IPS-NIHi7 (cell line): ENCODE measurements at regions not wholly inside any gene's neighbourhood (a gene's known extent, or its start where the extent isn't known, plus 50 kb on each side); places are given as distances from the start of the nearest gene placed in this dataset.

Source experiments
- DNase-seq: peaks from one replicate; pipeline ENCODE4 v3.0.0; 2012; ENCODE audit warnings: mixed read lengths; ENCODE audit errors: extremely low spot score

DNA sequence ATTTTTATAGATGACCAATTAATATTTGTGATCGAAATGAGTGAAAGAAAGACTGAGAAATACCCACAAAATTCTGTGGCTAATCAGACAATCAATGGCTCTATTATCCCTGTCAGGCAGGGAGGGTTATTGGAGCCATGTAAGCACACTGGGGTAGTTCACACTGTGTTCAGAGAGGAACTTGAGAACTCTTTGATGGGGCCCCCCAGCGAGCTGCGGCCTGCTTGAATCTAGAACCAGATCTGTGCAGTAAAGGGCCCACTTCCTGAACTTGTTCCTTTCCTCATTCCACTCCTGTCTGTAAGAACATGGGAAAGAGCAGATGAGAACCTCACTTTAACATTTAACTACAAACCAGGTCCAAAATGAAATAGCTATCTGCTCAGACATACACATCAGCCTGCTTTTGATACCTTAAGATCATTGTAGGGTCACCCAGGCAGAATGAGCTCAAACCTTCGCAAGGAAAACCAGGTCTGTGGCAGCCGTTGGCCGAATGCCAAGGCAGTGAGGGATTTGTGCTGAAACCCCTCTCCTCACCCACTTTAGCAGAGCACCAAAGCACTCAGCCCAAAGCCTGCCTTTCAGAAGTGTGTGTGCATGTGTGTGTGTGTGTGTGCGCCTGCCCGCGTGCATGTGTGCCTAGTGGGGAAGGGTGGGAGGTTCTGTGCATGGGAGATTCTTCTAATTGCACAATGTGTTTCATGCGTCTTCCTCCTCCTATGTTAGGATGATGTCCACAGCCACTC, 365.6 kb upstream of the MGMT start:
- no peak for DNase-seq

DNA sequence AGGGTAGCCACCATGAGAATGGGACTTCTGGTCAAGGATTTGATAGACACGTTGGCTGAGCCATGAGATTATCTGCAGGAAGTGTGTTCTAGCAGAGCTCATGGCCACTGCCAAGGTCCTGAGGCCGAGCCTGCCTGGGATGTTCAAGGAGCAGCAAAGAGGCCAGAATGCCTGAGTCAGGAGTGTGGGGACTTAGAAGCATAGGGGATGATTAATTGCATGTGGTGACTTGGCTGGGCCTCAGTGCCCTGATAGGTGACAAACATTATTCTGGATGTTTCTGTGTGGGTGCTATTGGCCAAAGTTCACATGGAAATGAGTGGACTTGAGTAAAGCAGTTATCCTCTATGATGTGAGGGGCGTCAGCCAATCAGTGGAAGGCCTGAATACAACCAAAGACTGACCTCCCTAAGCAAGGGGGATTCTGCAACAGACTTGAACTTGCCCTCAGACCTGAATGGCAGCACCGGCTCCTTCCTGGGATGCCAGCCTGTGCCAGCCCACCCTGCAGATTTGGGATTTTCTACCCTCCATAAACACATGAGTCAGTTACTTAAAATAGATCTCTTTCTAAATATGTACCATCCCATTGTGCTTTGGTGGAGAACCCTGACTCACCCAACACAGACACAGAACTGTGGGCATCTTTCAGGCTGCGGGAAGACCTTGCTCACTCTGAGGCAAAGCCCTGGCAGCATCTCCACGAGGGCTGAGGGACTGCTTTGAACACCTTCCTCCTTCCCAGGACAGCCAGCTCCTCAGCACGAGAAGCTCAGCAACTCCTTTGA, 363.9 kb upstream of the MGMT start:
- no peak for DNase-seq

DNA sequence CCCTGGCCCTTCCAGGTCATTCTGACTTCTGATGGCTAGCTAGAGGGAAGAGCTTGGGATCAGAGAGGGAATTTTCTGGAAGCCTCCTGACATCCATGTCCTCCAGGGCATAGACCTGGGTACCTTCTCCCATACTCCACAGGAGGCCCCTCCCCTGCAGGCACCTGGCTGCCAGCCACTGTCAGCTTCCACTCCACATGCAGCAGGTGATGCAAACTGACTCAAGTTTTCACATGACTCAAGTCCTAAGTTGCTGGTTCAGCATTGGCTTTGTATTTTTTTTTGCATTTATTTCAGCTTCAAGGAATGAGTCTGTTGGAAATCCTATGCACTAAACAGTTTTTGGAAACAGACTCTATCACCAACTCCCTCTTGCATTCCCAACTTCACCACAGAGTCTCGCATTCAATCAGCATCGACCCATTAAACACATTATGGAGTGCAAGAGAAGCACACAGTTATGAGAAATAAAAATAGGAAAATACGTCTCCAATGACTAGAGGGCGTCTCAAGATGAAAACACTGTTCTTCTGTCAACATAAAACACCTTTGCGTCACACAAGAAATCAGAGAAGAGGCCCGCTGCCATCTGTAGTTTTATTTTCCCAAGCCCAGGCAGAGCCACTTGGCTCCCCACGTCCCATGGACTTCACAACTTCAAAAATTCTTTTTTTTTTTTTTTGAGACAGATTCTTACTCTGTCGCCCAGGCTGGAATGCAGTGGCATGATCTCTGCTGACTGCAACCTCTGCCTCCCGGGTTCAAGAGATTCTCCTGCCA, 362.6 kb upstream of the MGMT start:
- no peak for DNase-seq

DNA sequence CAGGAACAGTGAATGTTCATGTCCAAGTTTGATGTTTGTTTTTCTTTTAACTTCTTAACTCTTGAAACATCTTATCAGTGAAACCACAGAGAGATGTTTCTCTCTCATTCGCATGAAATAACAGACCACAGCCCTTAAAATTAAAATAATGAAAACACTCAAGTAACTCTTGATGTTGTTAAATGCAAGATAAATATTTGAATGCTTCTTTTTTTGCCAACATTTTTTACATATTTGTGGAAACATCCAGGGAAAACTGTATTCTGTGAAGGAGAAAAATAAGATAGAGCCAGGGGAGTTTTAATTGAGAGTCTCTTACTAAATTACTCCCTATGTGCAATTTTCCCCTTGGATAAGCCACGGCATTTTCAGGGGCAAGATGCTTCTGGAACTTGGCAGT, 361.8 kb upstream of the MGMT start:
- no peak for DNase-seq

DNA sequence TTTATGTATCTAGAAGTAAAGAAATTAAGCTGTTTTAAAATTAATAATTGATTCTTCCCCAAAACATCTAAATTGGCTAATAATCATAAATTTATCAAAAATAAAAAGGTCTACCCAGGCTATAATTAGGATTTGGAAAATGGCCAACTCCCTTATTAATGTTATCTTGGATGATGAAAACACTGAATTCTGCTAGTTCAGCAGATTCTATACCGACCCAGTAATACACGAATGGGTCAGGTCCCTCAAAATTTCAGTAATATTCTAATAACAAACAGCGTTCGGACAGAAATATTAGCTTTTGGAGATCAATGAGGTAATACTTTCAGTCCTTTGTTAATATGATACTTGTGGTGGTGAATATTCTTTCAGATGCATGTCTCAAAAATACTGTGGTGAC, 360.7 kb upstream of the MGMT start:
- DNase-seq, result no peak

DNA sequence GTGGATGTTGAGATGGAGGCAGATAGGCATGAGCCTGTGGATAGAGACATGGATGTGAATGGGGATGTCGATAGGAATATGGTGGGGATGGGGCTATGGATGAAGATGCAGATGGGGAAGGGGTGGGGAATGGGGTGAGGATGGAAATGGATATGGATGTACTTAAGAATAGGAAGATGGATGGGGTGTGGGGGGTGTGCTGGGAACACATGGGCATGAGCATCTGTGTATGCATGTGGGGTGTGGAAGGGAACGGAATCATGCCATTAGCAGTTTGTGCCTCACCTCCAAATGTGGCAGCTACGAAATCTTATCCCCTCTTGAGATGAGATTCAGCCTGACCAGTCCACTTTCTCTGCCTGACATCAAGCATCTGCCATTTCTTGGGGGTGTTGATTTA, 359.5 kb upstream of the MGMT start:
- no peak for DNase-seq

DNA sequence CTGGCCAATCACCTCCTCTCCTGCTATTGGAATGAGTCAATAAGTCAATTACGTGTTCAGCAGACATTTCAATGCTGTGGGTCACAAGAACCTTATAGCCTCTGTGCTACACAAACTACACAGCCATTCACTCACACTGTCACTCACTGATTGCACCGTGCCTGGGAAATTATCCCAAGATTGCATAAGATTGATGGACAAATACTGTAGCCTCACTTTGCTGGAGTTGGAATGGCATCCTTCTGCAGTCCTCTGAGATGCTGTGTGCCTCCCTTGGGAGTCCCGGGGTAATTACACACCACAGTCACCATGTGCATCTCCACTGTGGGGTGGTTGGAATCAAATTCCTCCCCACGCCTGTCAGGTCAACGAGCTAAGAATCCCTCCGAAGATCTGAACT, 358.7 kb upstream of the MGMT start:
- DNase-seq, result no peak

DNA sequence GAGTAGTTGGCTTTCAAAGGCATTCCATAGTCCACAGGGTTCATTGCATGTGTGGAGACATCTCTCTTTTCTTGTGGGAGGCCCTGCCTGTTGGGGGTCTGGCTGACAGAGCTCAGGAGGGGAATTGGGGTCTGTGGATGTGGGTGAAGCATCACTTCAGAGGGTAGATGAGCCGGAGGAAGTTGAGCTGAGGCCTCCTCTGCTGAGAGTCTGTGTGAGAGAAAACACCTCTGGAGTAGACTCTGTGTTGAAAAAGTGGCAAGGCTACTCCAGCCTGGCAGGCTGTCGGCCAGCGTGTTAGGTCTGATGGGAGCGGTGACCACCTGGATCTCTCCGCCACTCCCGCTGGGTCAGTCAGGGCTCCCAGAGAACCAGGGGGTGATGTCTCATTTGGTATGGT, 358.0 kb upstream of the MGMT start:
- no peak for DNase-seq

DNA sequence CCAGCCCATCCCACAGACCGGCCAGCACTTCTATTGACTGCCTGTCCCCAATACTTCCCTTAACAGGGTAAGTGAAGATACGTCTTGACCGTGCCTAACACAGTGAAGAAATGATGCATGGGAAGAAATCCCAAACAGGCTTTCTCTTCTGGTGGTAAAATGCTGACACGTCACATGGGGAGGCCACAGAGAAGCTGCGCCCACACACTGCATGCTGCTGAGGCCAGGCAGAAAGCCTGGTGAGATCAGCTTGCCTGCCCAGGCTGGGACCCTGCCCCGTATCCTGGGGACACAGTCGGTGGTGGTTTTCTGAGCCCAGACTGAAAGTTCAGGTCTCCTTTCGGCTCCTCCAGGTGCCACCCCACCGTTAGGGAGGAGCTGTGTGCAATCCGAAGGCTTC, 356.3 kb upstream of the MGMT start:
- DNase-seq, result no peak

DNA sequence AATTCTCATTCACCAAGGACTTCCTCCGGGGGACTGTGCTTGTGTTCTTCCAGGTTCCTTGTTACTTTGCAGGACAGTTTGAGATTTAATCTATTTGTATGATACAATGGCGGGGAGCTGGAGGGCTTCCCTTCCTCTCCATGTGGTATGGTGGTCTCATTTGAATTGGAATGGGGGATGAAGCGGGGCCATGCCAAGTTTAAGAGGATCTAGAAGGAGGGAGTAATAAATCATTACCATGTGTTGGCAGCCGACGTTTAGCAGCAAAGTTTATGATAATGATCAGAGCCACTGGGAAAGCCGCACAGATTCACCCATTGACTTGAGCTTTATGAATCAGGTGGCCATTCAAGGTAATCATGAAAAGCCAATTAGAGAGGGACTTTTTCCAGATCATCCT, 355.1 kb upstream of the MGMT start:
- no peak for DNase-seq

DNA sequence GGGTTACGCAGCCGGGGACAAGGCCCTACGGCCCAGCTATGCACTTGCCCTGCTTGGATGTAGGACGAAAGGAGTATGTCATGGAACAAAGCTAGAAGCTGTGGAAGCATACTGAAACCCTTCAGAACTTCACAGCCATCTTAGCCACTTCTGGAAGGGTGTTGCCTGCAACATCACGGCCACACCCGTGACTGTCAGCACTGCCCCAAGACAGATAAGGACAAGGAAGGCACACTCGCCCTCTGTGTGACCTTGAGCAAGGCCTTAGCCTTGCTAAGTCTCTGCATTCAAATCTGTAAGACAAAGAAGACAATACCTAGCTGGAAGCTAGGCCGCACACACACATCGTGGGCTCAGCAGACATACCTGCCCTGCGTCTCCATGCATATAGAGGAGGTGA, 352.5 kb upstream of the MGMT start:
- DNase-seq, result no peak

DNA sequence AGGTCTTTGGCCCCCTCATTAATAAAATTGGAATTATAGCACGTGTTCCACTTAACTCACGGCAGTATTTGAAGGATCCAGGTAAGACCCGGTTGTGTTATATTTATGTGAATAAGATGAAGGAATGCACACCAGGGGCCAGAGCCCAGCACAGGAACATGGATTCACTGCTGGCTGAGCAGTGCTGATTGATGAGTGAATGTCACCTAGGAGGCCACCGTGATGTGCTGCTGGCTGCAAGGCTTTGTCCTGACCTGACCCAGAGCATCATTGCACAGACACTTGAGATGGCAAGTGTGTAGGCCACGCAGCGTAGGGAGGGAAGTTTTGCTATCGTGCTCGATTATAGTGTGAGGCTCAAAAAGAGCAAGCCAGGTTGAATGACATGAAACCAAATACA, 350.7 kb upstream of the MGMT start:
- no peak for DNase-seq

DNA sequence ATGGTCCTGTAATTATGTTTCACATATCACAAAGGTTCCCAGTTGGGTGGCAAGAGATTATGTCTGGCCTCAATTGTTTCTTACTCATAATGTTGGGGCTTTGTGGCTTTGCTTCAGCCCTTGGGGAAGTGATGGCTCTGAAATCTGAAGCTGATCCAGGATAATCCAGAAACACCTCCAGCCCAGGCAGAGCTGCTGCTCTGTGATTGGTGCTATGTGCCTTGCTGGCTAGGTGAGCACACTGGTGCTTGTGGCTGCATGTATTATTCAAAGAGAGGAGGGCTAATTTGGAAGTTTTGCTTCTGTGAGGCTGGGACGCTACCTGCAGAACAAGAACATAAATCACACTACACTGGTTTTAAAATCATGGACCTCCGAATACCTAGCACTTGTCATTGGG, 346.6 kb upstream of the MGMT start:
- no peak for DNase-seq

DNA sequence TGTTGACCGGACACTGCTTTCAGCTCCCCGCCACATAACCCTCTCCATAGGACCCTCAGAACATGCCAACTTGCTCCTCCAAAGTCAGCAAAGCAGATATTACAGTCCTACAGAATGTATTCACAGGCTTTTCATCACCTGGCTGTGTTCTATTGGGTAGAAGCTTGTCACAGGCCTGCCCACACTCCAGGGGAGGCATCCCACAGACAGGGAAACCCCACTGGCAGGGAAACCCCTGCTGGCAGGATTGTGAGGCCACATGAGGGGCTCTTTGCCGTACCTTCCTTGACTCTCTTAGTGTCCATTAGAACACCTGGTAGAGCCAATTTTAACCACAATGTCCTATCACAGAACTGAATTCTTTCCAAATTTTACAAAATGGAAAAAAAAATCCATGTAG, 344.2 kb upstream of the MGMT start:
- no peak for DNase-seq

DNA sequence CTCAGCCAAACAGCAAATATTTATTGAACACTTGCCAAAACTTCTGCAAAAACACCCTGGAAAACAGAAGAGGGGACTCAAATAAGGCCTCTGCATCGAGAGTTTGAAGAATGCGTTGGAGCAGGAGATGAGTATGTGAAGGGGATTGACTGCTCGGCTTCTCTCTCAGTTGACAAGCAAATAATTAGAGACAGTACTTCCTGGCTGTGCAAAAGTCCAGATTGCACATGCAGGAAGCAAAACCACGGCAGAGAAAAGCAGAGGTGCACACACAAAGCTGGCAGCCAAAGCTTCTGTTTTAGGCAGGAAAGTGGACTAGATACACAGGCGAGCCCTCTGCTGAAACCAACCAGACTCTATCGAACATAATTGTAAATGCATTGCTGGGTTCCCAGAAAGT, 343.6 kb upstream of the MGMT start:
- no peak for DNase-seq

DNA sequence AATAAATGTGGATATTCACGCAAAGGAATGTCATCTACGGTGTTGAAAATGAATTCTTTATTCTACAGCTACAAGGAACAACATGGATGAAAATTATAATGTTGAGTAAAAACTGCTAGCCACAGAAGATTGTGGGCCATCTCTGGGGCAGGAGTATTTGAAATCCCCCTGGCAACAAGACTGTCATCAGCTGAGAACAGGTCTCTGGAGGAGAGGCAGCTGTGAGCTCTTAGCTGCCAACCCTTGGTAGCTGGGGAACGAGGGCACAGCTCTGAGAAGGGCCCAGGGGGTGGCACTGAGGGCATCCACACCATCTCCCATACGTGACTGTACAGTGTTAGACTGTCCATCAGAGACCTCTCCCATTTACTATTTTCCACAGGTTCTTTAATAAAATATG, 340.1 kb upstream of the MGMT start:
- DNase-seq, result no peak

DNA sequence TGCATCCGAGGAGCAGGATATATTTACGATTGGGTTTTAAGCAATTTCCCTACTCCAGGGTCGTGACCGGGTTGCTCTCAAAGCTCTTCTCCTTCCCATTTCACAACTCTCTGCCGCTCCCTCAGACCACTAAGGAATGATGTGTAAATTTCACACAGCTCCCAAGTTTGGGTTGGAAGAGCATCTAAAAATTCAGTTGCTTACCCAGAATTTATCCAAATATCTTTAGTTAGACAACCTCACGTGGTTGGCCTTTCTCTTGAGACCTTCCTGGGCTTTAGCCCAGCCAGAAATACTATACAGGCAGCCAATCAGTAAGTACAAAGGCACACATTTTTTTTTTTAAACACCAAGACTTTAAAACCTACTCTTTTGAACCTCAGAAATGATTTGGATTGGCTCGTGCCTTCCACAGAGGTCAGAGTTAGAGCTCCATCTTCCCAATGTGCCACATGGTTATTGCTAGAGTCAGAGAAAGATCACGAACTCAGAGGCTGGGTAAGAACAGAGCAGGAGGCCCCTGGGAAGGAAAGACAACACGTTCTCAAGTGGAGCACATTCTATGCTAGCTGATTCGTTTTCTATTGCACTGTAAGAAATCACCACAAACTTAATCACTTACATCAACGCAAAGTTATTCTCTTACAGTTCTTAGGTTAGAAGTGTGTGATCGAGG, 335.4 kb upstream of the MGMT start:
- DNase-seq, result no peak

DNA sequence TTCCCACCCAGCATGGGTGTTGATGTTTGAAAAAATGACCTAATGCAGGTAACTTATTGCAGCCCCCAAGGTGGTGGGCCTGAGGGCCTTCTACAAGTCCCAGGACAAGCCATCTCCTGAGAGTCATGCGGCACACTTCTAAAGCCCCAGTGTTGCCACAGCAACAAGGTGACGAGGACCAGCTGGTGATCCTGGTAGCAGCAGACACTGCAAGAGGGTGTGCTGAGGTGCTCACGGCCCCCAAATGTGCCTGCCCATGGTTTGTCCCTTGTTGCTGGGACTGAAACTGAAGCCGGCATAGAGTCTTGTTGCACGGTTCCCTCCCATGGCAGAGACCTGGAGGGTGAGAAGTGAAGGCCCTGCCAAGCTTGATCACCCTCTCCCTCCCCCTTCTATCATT, 333.2 kb upstream of the MGMT start:
- no peak for DNase-seq

DNA sequence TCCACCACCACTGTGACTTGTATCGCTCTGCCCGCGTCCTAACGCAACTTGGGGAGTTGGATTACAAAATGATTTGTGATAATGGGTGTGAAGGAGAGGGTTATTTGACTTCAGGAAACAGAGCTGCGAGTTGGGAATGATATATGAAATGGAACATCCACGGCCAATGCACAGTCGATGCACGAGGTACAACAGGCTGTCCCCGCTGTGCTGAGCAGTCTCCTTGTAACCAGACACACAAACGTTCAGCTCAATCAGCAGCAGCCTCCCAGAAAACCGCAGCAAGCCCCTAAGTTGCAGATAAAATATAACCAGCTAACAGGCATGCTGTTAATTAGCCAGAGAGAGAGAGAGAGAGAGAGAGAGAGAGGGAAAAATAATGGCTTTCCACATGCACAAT, 332.7 kb upstream of the MGMT start:
- no peak for DNase-seq

DNA sequence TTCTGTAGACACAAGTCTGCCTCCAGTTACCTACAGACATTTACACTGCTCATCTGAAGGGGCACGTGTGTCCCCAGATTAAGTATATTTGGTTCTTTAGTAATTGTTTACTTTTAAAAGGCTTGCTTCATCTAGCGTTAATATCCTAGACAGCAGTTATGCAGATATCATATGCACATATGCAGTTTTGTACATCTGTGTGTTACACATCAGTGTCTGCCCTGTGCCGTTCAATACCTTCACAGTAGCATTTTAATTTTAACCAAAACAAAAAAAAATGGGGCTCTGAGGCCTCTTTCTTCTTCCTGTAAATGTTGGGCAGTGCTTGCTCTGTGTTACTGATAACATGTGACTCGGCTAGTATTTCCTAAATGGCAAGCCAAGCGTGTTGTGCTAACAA, 331.4 kb upstream of the MGMT start:
- no peak for DNase-seq

DNA sequence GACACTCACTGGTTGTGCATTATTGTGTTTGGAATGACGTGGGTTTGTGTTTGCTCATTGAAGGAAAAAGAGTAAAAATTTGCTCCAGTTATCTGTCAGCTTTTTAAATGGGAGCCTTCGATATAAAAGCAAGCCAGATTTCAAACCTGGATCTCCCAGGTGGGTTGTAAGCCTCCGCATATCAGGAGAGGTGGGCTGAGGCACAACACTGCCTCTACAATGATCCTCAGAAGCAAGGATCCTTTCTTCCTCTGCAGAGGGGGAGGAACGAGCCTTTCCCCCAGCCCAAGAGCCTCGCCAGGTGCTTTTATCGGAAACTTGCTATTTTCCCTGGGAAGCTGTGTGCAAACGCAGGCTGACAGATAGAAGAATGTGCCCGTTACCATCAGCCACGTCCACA, 331.0 kb upstream of the MGMT start:
- no peak for DNase-seq

DNA sequence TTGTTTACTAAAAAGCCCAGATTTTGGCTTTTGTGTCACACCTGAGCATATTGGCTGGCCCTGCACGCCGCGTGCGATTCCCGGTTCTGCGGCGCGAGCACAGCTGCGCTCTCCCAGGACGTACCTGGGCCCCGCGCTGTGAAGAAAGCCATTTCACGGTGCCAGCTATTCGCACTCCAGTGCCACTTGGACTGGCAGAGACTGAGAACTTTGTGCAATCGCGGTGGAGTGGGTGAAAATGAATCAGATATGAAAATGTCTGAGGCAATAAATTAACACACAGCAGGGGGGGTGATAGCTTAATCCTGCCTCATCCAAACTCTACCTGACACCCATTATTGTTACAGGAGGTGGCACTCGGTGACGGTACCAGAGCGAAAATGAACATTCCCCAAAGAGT, 330.1 kb upstream of the MGMT start:
- no peak for DNase-seq
